Glomerular visceral epithelial cell (primary cell): ENCODE measurements at regions not wholly inside any gene's neighbourhood (a gene's known extent, or its start where the extent isn't known, plus 50 kb on each side); places are given as distances from the start of the nearest gene placed in this dataset.

Experiments used
- DNase-seq: peaks from one replicate; pipeline ENCODE4 v3.0.0-alpha.2; 2016; ENCODE audit errors: extremely low spot score

- no peak for DNase-seq
These were observed 255.7 kb downstream of the BUB3 start for GRCh38 chr10:123409884-123410283.

GRCh38 chr10:123413353-123413752 is 252.8 kb upstream of the GPR26 start:
- DNase-seq, result no peak

- no peak for DNase-seq
These were observed 250.6 kb upstream of the GPR26 start for GRCh38 chr10:123415523-123415922.

GRCh38 chr10:123417414-123417813 is 248.7 kb upstream of the GPR26 start:
- DNase-seq, result no peak

- no peak for DNase-seq
These were observed 244.7 kb upstream of the GPR26 start for GRCh38 chr10:123421461-123421860.

- DNase-seq, result no peak
These were observed 243.9 kb upstream of the GPR26 start for GRCh38 chr10:123422261-123422660.

GRCh38 chr10:123424537-123424936 is 241.6 kb upstream of the GPR26 start:
- DNase-seq, result no peak

GRCh38 chr10:123425680-123426079 is 240.5 kb upstream of the GPR26 start:
- DNase-seq, result no peak

GRCh38 chr10:123427165-123427786 is 238.9 kb upstream of the GPR26 start:
- no peak for DNase-seq

GRCh38 chr10:123428391-123428790 is 237.8 kb upstream of the GPR26 start:
- DNase-seq, result no peak

- DNase-seq, result no peak
These were observed 236.4 kb upstream of the GPR26 start for GRCh38 chr10:123429706-123430221.

- DNase-seq, result no peak
These were observed 232.6 kb upstream of the GPR26 start for GRCh38 chr10:123433539-123433938.

- DNase-seq, result no peak
These were observed 231.6 kb upstream of the GPR26 start for GRCh38 chr10:123434435-123435039.

- DNase-seq, result no peak
These were observed 223.3 kb upstream of the GPR26 start for GRCh38 chr10:123442901-123443300.

GRCh38 chr10:123443924-123444323 is 222.2 kb upstream of the GPR26 start:
- DNase-seq, result no peak

- no peak for DNase-seq
These were observed 220.8 kb upstream of the GPR26 start for GRCh38 chr10:123445261-123445775.

GRCh38 chr10:123446449-123447156 is 219.6 kb upstream of the GPR26 start:
- no peak for DNase-seq

- DNase-seq, result no peak
These were observed 216.8 kb upstream of the GPR26 start for GRCh38 chr10:123449234-123449962.

- no peak for DNase-seq
These were observed 215.1 kb upstream of the GPR26 start for GRCh38 chr10:123450956-123451605.

- DNase-seq, result no peak
These were observed 214.4 kb upstream of the GPR26 start for GRCh38 chr10:123451618-123452245.

GRCh38 chr10:123454987-123455386 is 211.2 kb upstream of the GPR26 start:
- DNase-seq, result no peak
